GM12864 (cell line): ENCODE measurements at regions not wholly inside any gene's neighbourhood (a gene's known extent, or its start where the extent isn't known, plus 50 kb on each side); places are given as distances from the start of the nearest gene placed in this dataset.

Experiments used
- DNase-seq: peaks from one replicate; pipeline ENCODE4 v3.0.0-alpha.2; 2011; ENCODE audit warnings: low read depth
- H3K4me3 ChIP-seq: 2 replicates; pipeline ENCODE4 v1.5.1; 2011; ENCODE audit warnings: mild to moderate bottlenecking, low read depth, low read length, control low read depth
- CTCF ChIP-seq: IDR thresholded peaks from 2 replicates; pipeline ENCODE4 v1.5.1; 2011; ENCODE audit warnings: low read depth, mild to moderate bottlenecking, moderate library complexity, low read length, control low read depth, inconsistent platforms; ENCODE audit errors: missing control alignments

- no peak overlapping the region for H3K4me3 ChIP-seq
- DNase-seq: peak; percentile 8
- TF ChIP-seq CTCF: no peak
Measured at GRCh38 chrX:45714866-45715265, 514.2 kb upstream of the DIPK2B start.

- TF ChIP-seq CTCF: no peak
- DNase-seq: no peak
- no peak overlapping the region for H3K4me3 ChIP-seq
Measured at GRCh38 chrX:45712067-45712466, 511.4 kb upstream of the DIPK2B start.

- no peak for DNase-seq
- no peak for TF ChIP-seq CTCF
- no peak overlapping the region for H3K4me3 ChIP-seq
Measured at GRCh38 chrX:45711231-45711630, 510.6 kb upstream of the DIPK2B start.

GRCh38 chrX:45710081-45710801 is 509.6 kb upstream of the DIPK2B start:
- no peak for TF ChIP-seq CTCF
- no peak overlapping the region for H3K4me3 ChIP-seq
- peak; percentile 49 for DNase-seq

GRCh38 chrX:45709381-45709780 is 508.7 kb upstream of the DIPK2B start:
- H3K4me3 ChIP-seq: no peak overlapping the region
- TF ChIP-seq CTCF: no peak
- DNase-seq: no peak

GRCh38 chrX:45699158-45699557 is 498.5 kb upstream of the DIPK2B start:
- no peak overlapping the region for H3K4me3 ChIP-seq
- no peak for DNase-seq
- no peak for TF ChIP-seq CTCF

GRCh38 chrX:45697591-45697990 is 496.9 kb upstream of the DIPK2B start:
- TF ChIP-seq CTCF: no peak
- DNase-seq: no peak
- no peak overlapping the region for H3K4me3 ChIP-seq
